ENCODE measurements at regions not wholly inside any gene's neighbourhood (a gene's known extent, or its start where the extent isn't known, plus 50 kb on each side); places are given as distances from the start of the nearest gene placed in this dataset.
A peak's percentile ranks its signal among the peaks of the same experiment; 100 is the strongest.

- no peak for DNase-seq
These were observed 51.1 kb upstream of the NCOA1 start for GRCh38 chr2:24439971-24440340.

- no peak for DNase-seq
These were observed 51.6 kb upstream of the NCOA1 start for GRCh38 chr2:24439280-24439970.

GRCh38 chr2:24438106-24438505 is 52.9 kb upstream of the NCOA1 start:
- no peak for DNase-seq

GRCh38 chr2:24435391-24436316 is 55.4 kb upstream of the NCOA1 start:
- peak; percentile 87 for DNase-seq

DNA sequence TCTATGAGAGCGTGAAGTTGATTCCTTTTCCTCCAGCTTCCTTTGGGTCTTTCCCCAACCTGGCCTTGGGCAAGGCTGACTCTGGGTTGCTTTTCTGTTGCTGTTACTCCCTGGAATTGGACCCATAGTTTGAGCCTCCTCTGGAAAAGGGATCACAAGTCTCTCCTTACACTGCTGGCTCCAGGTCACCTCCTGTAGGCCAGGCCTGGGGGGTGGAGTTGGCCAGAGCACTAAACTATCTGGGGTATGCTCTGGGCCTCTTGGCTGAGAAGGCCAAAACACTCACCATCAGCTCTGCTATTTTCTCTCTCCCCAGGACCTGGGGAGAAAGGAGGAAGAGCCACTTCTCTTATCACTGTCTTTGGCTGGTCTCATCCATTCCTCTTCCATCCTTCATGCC is 56.5 kb upstream of the NCOA1 start:
- peak; percentile 76 for DNase-seq

DNA sequence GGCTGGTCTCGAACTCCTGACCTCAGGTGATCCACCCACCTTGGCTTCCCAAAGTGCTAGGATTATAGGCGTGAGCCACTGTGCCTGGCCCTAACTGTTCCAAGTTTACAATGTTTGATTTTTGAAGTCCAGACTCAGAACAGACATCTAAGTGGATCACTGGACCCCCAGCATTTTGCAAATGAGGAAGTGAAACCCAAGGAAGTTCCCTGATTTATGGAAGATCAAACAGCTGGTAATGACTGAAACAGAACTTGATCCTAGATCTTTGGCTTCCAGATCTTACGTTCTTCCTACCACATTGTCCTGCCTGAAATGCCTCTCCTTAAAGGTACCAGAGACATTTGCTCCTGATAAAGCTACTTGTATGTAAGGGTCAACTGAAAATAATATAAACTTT is 58.3 kb upstream of the NCOA1 start:
- DNase-seq = no peak

DNA sequence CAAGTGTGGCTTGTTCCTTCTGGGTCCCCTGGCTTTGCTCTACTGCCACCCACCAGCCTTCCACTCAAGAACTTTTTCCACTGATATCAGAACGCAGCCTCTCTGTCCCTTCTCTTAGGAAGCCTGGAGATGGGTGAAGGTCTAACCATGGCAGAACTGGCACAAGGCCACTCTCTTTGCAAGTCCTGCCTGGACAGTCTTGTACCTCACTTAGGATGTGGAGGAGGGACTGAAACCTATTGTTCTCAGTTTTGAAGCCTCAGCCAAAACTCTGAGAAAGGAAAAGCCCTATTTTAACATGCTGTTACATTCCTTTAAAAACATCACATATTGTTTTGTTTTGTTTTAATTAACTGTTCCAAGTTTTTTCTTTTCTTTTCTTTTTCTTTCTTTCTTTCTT is 58.9 kb upstream of the NCOA1 start:
- DNase-seq = no peak

DNA sequence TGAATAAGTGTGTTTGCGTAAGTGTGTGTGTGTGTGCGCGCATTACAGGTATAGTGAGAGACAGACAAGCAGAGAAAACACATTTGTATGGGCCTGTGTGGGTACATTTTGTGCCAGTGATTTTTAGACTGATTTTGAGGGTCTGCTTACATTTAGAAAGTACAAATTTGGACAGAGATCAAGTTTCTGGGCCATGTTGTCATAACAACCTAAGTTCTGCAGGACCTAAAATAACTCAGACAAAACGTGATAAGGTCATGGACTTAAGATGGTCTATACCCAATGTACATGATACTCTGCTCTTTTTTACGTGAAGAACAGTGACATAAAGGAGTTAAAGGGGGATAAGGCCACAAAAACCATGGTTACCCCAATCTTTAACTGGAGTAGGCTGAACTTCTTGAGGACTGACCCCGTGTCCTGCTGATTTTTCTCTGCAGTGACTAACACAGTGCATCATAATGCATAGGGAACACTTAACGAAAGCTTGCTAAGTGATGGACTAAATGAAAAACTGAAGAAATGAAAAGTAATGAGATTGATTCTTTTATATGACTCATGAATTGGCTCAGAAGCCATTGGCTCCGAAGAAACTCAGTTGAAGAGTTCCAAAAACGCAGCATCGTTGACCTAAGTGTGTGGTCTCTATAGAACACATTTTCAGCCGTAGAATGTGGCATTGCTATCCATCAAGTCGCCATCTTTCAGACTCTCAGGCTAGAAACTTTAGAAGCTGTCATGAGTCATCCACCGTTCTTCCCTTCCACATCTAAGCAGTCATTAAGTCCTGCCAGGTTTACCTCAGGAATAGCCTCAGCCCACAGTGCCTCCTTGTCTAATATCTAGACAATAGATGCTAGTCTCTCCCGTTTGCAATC is 61.6 kb upstream of the NCOA1 start:
- no peak for DNase-seq

DNA sequence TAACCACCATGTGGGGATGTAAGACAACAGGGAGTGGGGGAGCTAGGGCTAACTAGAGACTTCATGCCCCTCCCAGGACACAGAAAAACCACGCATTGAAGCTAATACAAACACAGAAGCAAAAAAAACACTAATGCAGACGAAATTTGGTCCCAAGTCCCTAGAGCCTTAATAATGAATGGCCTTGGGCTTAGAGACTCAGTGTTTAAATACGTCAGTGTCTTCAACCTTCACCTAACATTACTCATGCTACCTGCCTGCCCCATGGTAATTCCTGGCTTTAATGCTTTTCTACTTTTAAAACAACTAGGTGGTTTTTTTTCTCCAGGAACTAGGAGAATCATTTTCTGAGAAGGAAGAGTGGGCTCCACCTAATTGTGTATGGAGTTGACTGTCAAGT is 64.1 kb upstream of the ITSN2 start:
- DNase-seq = no peak

DNA sequence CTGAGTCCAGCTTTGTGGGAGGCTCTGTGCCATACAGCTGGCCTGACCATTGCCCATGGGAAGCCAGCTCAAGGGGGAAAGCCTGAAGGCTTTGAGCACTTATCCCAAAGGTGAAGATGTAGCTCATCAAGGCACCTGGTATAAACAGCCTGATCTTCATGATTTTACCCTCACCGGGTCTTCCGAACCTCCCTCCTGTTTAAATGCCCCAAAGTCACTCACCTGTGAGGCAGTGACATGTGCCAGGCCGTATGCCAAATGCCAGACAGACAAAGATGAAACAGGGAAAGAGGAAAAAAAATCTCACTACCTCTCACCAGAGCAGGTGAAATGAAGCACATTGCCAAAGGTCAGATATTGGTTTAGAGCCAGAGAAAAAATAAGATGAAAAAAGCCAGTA is 62.8 kb upstream of the ITSN2 start:
- DNase-seq = no peak

DNA sequence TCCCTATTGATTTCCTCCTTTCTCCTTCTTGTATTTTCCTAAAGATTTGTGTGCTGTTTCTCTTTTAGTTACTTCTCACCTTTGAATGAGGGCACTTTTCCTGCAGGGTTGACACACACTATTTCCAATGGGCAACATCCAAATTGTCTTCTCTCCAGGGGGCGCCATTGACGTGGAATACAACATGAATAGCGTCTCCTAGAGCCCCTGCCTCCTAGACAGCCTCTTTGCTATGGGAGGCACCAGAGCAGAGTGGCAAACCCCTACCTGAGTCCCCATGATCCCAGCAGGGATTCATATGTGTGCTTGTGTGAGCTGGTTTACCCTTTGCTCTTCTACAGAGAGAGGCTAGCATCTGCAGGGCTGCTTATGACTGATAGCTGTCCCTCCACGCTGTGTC is 61.3 kb upstream of the ITSN2 start:
- DNase-seq = peak; percentile 64

DNA sequence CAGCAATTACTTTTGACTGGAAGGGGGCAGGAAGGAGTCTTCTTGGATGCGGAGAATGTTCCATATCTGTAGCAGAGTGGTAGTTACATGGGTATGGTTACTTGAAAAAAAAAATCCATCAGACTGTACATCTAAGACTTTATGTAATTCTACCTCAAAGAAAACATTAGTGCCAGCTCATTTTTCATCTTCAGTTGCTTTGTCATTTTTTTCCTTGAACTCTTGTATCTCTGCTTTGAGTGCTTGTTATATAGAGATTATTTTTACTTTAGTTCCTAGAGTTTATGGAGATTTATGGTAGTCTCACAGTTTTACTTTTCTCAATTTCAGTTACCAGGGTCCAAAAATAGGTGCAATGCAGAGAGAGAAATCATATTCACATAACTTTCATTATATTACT is 60.0 kb upstream of the ITSN2 start:
- DNase-seq = no peak

- DNase-seq = no peak
These were observed 58.0 kb upstream of the ITSN2 start for GRCh38 chr2:24418166-24418841.

DNA sequence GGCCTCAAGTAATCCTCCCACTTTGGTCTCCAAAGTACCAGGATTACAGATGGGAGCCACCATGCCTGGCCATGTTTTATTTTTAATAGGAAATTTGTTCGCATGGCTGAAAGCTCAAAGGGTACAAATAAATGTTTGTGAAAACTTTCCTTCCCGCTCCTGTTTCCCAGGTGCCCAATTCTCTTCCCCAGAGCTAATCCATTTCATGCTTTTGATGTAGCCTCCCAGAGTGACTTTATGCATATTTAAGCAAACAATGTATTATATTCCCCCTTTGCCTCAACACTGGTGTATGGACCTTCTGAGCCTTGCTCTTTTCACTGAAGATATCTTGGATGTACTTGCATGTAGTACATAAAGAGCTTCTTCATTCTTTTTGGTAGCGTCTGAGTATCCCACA is 52.5 kb upstream of the ITSN2 start:
- DNase-seq = no peak

GRCh38 chr2:24411488-24412151 is 51.3 kb upstream of the ITSN2 start:
- DNase-seq = no peak

DNA sequence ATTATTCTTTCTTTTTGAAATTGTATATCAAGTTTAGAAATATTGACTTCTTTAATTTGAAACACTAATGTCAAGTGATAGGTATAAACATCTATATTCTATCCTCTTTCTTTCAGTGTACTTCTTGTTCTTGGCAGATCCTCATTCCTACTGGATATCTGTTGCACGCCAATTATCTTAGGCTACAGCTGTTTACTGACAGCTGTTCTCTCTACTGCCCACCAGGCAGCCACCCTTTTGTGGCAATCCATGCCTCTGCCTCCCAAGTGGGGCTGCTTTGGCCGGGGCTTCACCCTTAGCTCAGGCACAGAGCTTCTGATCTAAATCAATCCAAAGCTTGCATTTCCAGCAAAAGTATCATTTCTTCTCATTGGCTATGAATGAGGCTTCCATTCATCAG is 50.6 kb upstream of the ITSN2 start:
- DNase-seq = no peak

GRCh38 chr2:24409700-24410556 is 49.6 kb upstream of the ITSN2 start:
- peak; percentile 56 for DNase-seq
